ENCODE measurements at regions not wholly inside any gene's neighbourhood (a gene's known extent, or its start where the extent isn't known, plus 50 kb on each side); places are given as distances from the start of the nearest gene placed in this dataset.

DNA sequence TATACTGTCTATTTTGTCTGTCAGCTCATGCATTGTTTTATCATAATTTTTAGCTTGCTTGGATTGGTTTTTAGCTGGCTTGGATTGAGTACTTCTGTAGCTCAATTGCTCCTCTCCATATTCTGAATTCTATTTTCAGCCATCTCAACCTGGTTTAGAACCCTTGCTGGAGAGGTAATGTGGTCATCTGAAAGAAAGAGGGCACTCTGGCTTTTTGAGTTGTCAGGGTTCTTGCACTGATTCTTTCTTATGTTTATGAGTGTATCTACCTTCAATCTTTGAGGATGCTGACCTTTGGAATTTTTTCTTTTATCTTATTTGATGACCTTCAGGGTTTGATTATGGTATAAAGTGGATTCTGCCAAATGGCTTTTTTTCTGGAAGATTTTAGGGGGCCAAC lies 632.7 kb upstream of the ID4 start:
- TF ChIP-seq MAFK (IDR thresholded peaks at IDR 0.05; ENCODE audit: low read depth, low read length), result no peak
- TF ChIP-seq, protein P1, sequence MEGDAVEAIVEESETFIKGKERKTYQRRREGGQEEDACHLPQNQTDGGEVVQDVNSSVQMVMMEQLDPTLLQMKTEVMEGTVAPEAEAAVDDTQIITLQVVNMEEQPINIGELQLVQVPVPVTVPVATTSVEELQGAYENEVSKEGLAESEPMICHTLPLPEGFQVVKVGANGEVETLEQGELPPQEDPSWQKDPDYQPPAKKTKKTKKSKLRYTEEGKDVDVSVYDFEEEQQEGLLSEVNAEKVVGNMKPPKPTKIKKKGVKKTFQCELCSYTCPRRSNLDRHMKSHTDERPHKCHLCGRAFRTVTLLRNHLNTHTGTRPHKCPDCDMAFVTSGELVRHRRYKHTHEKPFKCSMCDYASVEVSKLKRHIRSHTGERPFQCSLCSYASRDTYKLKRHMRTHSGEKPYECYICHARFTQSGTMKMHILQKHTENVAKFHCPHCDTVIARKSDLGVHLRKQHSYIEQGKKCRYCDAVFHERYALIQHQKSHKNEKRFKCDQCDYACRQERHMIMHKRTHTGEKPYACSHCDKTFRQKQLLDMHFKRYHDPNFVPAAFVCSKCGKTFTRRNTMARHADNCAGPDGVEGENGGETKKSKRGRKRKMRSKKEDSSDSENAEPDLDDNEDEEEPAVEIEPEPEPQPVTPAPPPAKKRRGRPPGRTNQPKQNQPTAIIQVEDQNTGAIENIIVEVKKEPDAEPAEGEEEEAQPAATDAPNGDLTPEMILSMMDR (conservative IDR thresholded peaks at IDR 0.05; ENCODE audit: low read depth, low read length), result no peak
- no peak for TF ChIP-seq POLR2A (IDR thresholded peaks at IDR 0.05; ENCODE audit: low read depth, low read length)

Measured in IMR-90 (cell line).